Psoas muscle (tissue), 7 donors: ENCODE measurements at regions not wholly inside any gene's neighbourhood (a gene's known extent, or its start where the extent isn't known, plus 50 kb on each side); places are given as distances from the start of the nearest gene placed in this dataset.

ENCODE experiments used
- ATAC-seq, 4 donors: fragments of 200-7000 bp; cut with Tn5 transposase; one replicate each; pipeline ENCODE4 v1.9.1; 2020; ENCODE audit warnings: moderate library complexity in 3 of 4, mild to moderate bottlenecking in 2 of 4
- DNase-seq, 2 donors: peaks; one replicate each; pipeline ENCODE4 v3.0.0-alpha.2; 2020
- H3K27ac ChIP-seq: fragments of 200-600 bp; one replicate; pipeline ENCODE4 v1.8.0; 2022
- H3K27me3 ChIP-seq, 3 donors: fragments of 200-600 bp in 1 of 3; one replicate each; pipeline versions ENCODE4 v1.6.1 to v1.8.0; 2013 to 2022; ENCODE audit warnings: low read length in 2 of 3, mild to moderate bottlenecking in 2 of 3, moderate library complexity in 1 of 3; ENCODE audit not compliant: insufficient read depth in 3 of 3
- H3K36me3 ChIP-seq, 2 donors: fragments of 200-600 bp in 1 of 2; one replicate each; pipeline versions ENCODE4 v1.6.1 to v1.8.0; 2013 to 2022; ENCODE audit warnings: low read depth in 1 of 2, mild to moderate bottlenecking in 1 of 2, moderate library complexity in 1 of 2; ENCODE audit not compliant: insufficient read depth in 1 of 2
- H3K4me1 ChIP-seq: fragments of 200-600 bp; one replicate; pipeline ENCODE4 v1.8.0; 2022
- H3K4me3 ChIP-seq: fragments of 200-600 bp; one replicate; pipeline ENCODE4 v1.8.0; 2022; ENCODE audit warnings: mild to moderate bottlenecking
- H3K9me3 ChIP-seq: fragments of 200-600 bp; one replicate; pipeline ENCODE4 v1.8.0; 2022
- WGBS, 3 donors: extraction: QIAGEN DNeasy Blood & Tissue Kit; methylation state at CpG; one replicate each; pipeline versions ENCODE4 v1.1.6 to v1.1.7; 2013; 5-methylcytosine and 5-hydroxymethylcytosine counted together
- intact Hi-C, 2 donors: fragments of 100-400 bp; cut with DNase I; formaldehyde crosslinking; loops; one replicate each; pipeline versions ENCODE4 v1.11.0 to v1.14.2; 2022
- TF ChIP-seq, protein P1 (sequence below): fragments of 200-600 bp; IDR thresholded peaks from one replicate; pipeline ENCODE4 v1.8.0; 2022; ENCODE audit warnings: antibody characterized with exemption
- donor health status: healthy with polysubstance abuse.
- donor health status: DM: no; HTN: no; CAD: no; lungs with moderate emphysema.
- donor health status: Bipolar disorder and iron deficiency.
- donor health status: healthy.
- donor health status: DM: yes; HTN: yes; CAD: no.
- donor health status: DM: no; HTN: no; CAD: no.
- donor health status: DM: yes; HTN: yes; CAD: no.

DNA sequence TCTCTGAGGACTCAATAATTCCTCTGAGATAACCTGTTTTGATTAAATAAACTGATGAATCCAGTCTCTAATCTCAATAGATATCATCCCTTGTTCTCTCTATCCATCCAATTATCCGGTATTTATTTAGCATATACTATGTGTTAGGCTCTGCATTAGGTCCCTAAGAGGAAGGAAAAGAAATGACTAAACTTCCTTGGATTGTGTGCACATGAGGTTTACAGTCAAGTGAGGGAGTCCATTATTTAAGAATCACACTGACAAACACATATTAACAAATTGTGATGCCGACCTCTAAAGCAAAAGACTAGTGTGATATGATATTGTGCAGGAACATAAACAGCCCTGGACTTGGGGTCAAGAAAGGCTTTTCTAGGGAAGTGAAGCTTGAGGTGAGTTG is 140.8 kb downstream of the HMHB1 start:
- Histone ChIP-seq H3K9me3 (no peaks in the 10 kb centered on the region), H3K4me3 (no peak overlapping the region), H3K4me1 (no peaks in the 10 kb centered on the region), H3K36me3 (no peaks in the 10 kb centered on the region), H3K27me3 (no peaks in the 10 kb centered on the region), H3K27ac (no peak overlapping the region)
- ATAC-seq (no peak), DNase-seq (no peak)
- TF ChIP-seq, protein P1, sequence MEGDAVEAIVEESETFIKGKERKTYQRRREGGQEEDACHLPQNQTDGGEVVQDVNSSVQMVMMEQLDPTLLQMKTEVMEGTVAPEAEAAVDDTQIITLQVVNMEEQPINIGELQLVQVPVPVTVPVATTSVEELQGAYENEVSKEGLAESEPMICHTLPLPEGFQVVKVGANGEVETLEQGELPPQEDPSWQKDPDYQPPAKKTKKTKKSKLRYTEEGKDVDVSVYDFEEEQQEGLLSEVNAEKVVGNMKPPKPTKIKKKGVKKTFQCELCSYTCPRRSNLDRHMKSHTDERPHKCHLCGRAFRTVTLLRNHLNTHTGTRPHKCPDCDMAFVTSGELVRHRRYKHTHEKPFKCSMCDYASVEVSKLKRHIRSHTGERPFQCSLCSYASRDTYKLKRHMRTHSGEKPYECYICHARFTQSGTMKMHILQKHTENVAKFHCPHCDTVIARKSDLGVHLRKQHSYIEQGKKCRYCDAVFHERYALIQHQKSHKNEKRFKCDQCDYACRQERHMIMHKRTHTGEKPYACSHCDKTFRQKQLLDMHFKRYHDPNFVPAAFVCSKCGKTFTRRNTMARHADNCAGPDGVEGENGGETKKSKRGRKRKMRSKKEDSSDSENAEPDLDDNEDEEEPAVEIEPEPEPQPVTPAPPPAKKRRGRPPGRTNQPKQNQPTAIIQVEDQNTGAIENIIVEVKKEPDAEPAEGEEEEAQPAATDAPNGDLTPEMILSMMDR: no peak
- intact Hi-C loops: no loop called here
- WGBS, 3 donors: 81 to 87% (median 82%) methylated on average over 2 of the region's 2 CpGs

GRCh38 chr5:143953851-143954250 is 141.9 kb downstream of the HMHB1 start:
- no peaks in the 10 kb centered on the region for H3K9me3 ChIP-seq
- no peak overlapping the region for H3K4me3 ChIP-seq
- WGBS, 3 donors: 91 to 93% (median 92%) methylated on average over 4 of the region's 4 CpGs
- H3K27ac ChIP-seq: no peak overlapping the region
- no peaks in the 10 kb centered on the region for H3K36me3 ChIP-seq
- H3K4me1 ChIP-seq: no peaks in the 10 kb centered on the region
- intact Hi-C loops: no loop called here
- ATAC-seq (no peak), DNase-seq (no peak)
- TF ChIP-seq, protein P1: no peak
- no peaks in the 10 kb centered on the region for H3K27me3 ChIP-seq

GRCh38 chr5:143955141-143955540 is 143.2 kb downstream of the HMHB1 start:
- H3K27me3 ChIP-seq: no peaks in the 10 kb centered on the region
- DNase-seq (no peak), ATAC-seq (no peak)
- no peaks in the 10 kb centered on the region for H3K9me3 ChIP-seq
- H3K4me1 ChIP-seq: no peaks in the 10 kb centered on the region
- TF ChIP-seq, protein P1: no peak
- H3K4me3 ChIP-seq: no peak overlapping the region
- intact Hi-C loops: no loop called here
- H3K27ac ChIP-seq: no peak overlapping the region
- no peaks in the 10 kb centered on the region for H3K36me3 ChIP-seq
- 74 to 81% (median 81%) methylated on average over 2 of the region's 2 CpGs for WGBS, 3 donors

GRCh38 chr5:143957455-143957854 is 145.5 kb downstream of the HMHB1 start:
- TF ChIP-seq, protein P1: no peak
- 81 to 100% (median 97%) methylated on average over 1 of the region's 1 CpG for WGBS, 3 donors
- H3K4me3 ChIP-seq: no peak overlapping the region
- DNase-seq (no peak), ATAC-seq (no peak)
- H3K4me1 ChIP-seq: no peaks in the 10 kb centered on the region
- no peak overlapping the region for H3K27ac ChIP-seq
- H3K9me3 ChIP-seq: no peaks in the 10 kb centered on the region
- H3K36me3 ChIP-seq: no peaks in the 10 kb centered on the region
- intact Hi-C loops: no loop called here
- H3K27me3 ChIP-seq: no peaks in the 10 kb centered on the region

- ATAC-seq (no peak), DNase-seq (no peak)
- H3K27ac ChIP-seq: no peak overlapping the region
- no peaks in the 10 kb centered on the region for H3K4me1 ChIP-seq
- intact Hi-C loops: loop anchor here in 1 of 2 donors (10.0 kb wide), 1 partner anchor 547 kb away; no protein-coding TSS in a partner anchor
- no peak overlapping the region for H3K4me3 ChIP-seq
- H3K36me3 ChIP-seq: no peaks in the 10 kb centered on the region
- 95 to 98% (median 98%) methylated on average over 1 of the region's 1 CpG for WGBS, 3 donors
- TF ChIP-seq, protein P1: no peak
- H3K9me3 ChIP-seq: no peaks in the 10 kb centered on the region
- H3K27me3 ChIP-seq: no peaks in the 10 kb centered on the region
Measured at GRCh38 chr5:143962201-143962600, 150.2 kb downstream of the HMHB1 start.
